ENCODE measurements at regions not wholly inside any gene's neighbourhood (a gene's known extent, or its start where the extent isn't known, plus 50 kb on each side); places are given as distances from the start of the nearest gene placed in this dataset.

- no peaks in the 10 kb centered on the region for H3F3A ChIP-seq (ENCODE audit: low read depth)
- H3K36me3 ChIP-seq (ENCODE audit: insufficient read depth, low read length): no peaks in the 10 kb centered on the region
- TF ChIP-seq CTCF (conservative IDR thresholded peaks at IDR 0.05; ENCODE audit: low read length): no peak
- TF ChIP-seq EZH2phosphoT487 (IDR thresholded peaks at IDR 0.05; ENCODE audit: borderline replicate concordance): no peak
- no peaks in the 10 kb centered on the region for H3K79me2 ChIP-seq (ENCODE audit: insufficient read depth, low read length)
- no peaks in the 10 kb centered on the region for H3K9me3 ChIP-seq (ENCODE audit: insufficient read depth, low read depth, low read length)
- no peak overlapping the region for H3K4me3 ChIP-seq (ENCODE audit: low read length, poor library complexity, severe bottlenecking)
- H3K27me3 ChIP-seq (ENCODE audit: insufficient read depth, low read length, poor library complexity, severe bottlenecking): no peaks in the 10 kb centered on the region
- no peak overlapping the region for H2AFZ ChIP-seq (ENCODE audit: low read length)
- H3K9ac ChIP-seq (ENCODE audit: low read depth, low read length, poor library complexity, severe bottlenecking): no peak overlapping the region
- H3K9me2 ChIP-seq (replicated peaks; ENCODE audit: low read depth, low read length): no peaks in the 10 kb centered on the region
- no peaks in the 10 kb centered on the region for H3K4me1 ChIP-seq (ENCODE audit: insufficient read depth, low read length, poor library complexity, severe bottlenecking)
- no peak overlapping the region for H3K4me2 ChIP-seq (ENCODE audit: low read depth, low read length, poor library complexity, severe bottlenecking)
- no peaks in the 10 kb centered on the region for H4K20me1 ChIP-seq (ENCODE audit: insufficient read depth, low read length, poor library complexity, severe bottlenecking)
Measured at GRCh38 chr20:24827603-24828295, 121.3 kb upstream of the CST7 start.

DNA sequence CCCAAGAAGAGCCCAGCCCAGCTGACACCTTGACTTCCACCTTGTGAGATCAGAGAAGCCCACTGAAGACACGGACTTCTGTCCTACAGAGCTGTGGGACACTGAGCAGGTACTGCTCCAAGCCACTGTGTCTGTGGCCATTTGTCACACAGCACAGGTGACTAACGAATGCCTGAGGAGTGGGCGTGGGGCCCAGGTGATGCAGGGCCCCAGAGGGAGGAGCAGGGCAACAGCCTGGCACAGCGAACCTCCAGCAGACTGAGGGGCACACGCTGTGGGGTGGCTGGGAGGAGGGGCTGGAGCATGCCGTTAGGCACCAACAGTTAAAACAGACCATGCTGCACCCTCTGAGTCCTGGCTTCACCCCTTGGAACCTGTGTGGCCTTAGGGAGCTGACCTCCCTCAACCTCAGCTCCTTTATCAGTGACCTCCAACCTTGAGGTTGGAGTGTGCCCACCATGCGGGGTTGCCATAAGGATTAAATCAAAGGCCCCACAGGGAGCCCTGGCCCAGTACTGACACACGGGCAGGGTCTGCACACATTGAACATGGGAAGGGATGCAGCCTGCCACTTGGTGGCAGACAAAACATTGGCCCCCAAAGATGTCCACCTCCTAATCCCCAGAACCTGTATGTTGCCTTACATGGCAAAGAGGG, 119.9 kb upstream of the CST7 start:
- no peaks in the 10 kb centered on the region for H4K20me1 ChIP-seq (ENCODE audit: insufficient read depth, low read length, poor library complexity, severe bottlenecking)
- H3K9me2 ChIP-seq (replicated peaks; ENCODE audit: low read depth, low read length): no peaks in the 10 kb centered on the region
- no peak for TF ChIP-seq EZH2phosphoT487 (IDR thresholded peaks at IDR 0.05; ENCODE audit: borderline replicate concordance)
- H3K79me2 ChIP-seq (ENCODE audit: insufficient read depth, low read length): no peaks in the 10 kb centered on the region
- H3K36me3 ChIP-seq (ENCODE audit: insufficient read depth, low read length): no peaks in the 10 kb centered on the region
- no peak overlapping the region for H3K4me2 ChIP-seq (ENCODE audit: low read depth, low read length, poor library complexity, severe bottlenecking)
- H3K27me3 ChIP-seq (ENCODE audit: insufficient read depth, low read length, poor library complexity, severe bottlenecking): no peaks in the 10 kb centered on the region
- H3K4me1 ChIP-seq (ENCODE audit: insufficient read depth, low read length, poor library complexity, severe bottlenecking): no peaks in the 10 kb centered on the region
- H2AFZ ChIP-seq (ENCODE audit: low read length): no peak overlapping the region
- H3K9ac ChIP-seq (ENCODE audit: low read depth, low read length, poor library complexity, severe bottlenecking): no peak overlapping the region
- no peaks in the 10 kb centered on the region for H3F3A ChIP-seq (ENCODE audit: low read depth)
- no peak overlapping the region for H3K4me3 ChIP-seq (ENCODE audit: low read length, poor library complexity, severe bottlenecking)
- H3K9me3 ChIP-seq (ENCODE audit: insufficient read depth, low read depth, low read length): no peaks in the 10 kb centered on the region

- no peaks in the 10 kb centered on the region for H3K9me3 ChIP-seq (ENCODE audit: insufficient read depth, low read depth, low read length)
- H3K36me3 ChIP-seq (ENCODE audit: insufficient read depth, low read length): no peaks in the 10 kb centered on the region
- no peak overlapping the region for H3K4me2 ChIP-seq (ENCODE audit: low read depth, low read length, poor library complexity, severe bottlenecking)
- no peaks in the 10 kb centered on the region for H3F3A ChIP-seq (ENCODE audit: low read depth)
- no peak overlapping the region for H3K4me3 ChIP-seq (ENCODE audit: low read length, poor library complexity, severe bottlenecking)
- H4K20me1 ChIP-seq (ENCODE audit: insufficient read depth, low read length, poor library complexity, severe bottlenecking): no peaks in the 10 kb centered on the region
- no peaks in the 10 kb centered on the region for H3K4me1 ChIP-seq (ENCODE audit: insufficient read depth, low read length, poor library complexity, severe bottlenecking)
- no peak overlapping the region for H2AFZ ChIP-seq (ENCODE audit: low read length)
- H3K27me3 ChIP-seq (ENCODE audit: insufficient read depth, low read length, poor library complexity, severe bottlenecking): no peaks in the 10 kb centered on the region
- H3K9me2 ChIP-seq (replicated peaks; ENCODE audit: low read depth, low read length): no peaks in the 10 kb centered on the region
- no peak overlapping the region for H3K9ac ChIP-seq (ENCODE audit: low read depth, low read length, poor library complexity, severe bottlenecking)
- TF ChIP-seq EZH2phosphoT487 (IDR thresholded peaks at IDR 0.05; ENCODE audit: borderline replicate concordance) (no peak), CTCF (conservative IDR thresholded peaks at IDR 0.05; ENCODE audit: low read length) (no peak)
- H3K79me2 ChIP-seq (ENCODE audit: insufficient read depth, low read length): no peaks in the 10 kb centered on the region
Measured at GRCh38 chr20:24829649-24830370, 119.3 kb upstream of the CST7 start.

Data from Loucy (cell line).